Thoracic aorta (tissue), 2 donors: ENCODE measurements at regions not wholly inside any gene's neighbourhood (a gene's known extent, or its start where the extent isn't known, plus 50 kb on each side); places are given as distances from the start of the nearest gene placed in this dataset.

ENCODE experiments used
- ATAC-seq: fragments of 150-250 bp; one replicate; pipeline ENCODE4 v1.8.0; 2017; ENCODE audit warnings: low read depth; ENCODE audit not compliant: insufficient number of reproducible peaks, low FRiP score
- DNase-seq: peaks from one replicate; pipeline ENCODE4 v3.0.0-alpha.2; 2020; ENCODE audit warnings: low spot score
- H3K27ac ChIP-seq, 2 donors: fragments of 200-600 bp; sonication (generic); 1 replicate in 1 of 2; 2 replicates in 1 of 2; pipeline ENCODE4 v1.5.1; 2016; ENCODE audit warnings: mild to moderate bottlenecking in 2 of 2, moderate library complexity in 2 of 2
- H3K27me3 ChIP-seq: fragments of 200-600 bp; sonication (generic); replicated peaks from 2 replicates; pipeline ENCODE4 v1.6.0; 2016; ENCODE audit warnings: mild to moderate bottlenecking; ENCODE audit not compliant: insufficient read depth
- H3K36me3 ChIP-seq: fragments of 200-600 bp; sonication (generic); one replicate; pipeline ENCODE4 v1.5.1; 2016
- H3K4me1 ChIP-seq, 2 donors: fragments of 200-600 bp; sonication (generic); 1 replicate in 1 of 2; 2 replicates in 1 of 2; pipeline versions ENCODE4 v1.5.1 to v1.6.0; 2016; ENCODE audit warnings: low read depth in 2 of 2, mild to moderate bottlenecking in 1 of 2; ENCODE audit not compliant: control insufficient read depth in 1 of 2
- H3K4me3 ChIP-seq: fragments of 200-600 bp; sonication (generic); 2 replicates; pipeline ENCODE4 v1.5.1; 2016; ENCODE audit warnings: mild to moderate bottlenecking
- H3K9me3 ChIP-seq: fragments of 200-600 bp; sonication (generic); 2 replicates; pipeline ENCODE4 v1.5.1; 2016
- CTCF ChIP-seq: fragments of 200-600 bp; sonication (generic); IDR thresholded peaks from one replicate; pipeline ENCODE4 v1.5.1; 2019; ENCODE audit warnings: antibody characterized with exemption

DNA sequence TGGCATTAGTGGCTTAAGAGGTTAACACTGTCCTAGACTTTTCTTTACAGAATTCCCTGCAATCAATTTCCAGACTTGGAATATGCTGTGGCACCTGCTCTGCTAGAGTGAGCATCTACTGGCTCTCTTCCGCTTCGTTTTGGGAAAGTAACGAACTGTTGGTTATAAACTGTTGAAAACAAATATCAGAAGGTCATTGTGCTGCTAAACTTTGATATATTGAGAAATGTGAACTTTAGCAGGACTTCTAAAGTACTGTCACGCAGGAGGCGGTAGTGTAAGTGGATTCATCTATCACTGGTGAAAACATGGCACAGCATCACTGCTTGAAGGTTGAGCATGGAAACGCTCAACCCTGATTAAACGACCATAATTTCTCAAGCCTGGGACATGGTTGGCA lies 348.9 kb downstream of the FLRT2 start:
- Histone ChIP-seq H3K27me3 (no peaks in the 10 kb centered on the region), H3K9me3 (no peaks in the 10 kb centered on the region), H3K36me3 (no peaks in the 10 kb centered on the region), H3K4me3 (no peak overlapping the region), H3K4me1 (no peaks in the 10 kb centered on the region), H3K27ac (no peak overlapping the region)
- TF ChIP-seq CTCF, result no peak
- ATAC-seq (no peak), DNase-seq (no peak)

- Histone ChIP-seq H3K9me3 (no peaks in the 10 kb centered on the region), H3K4me1 (no peaks in the 10 kb centered on the region), H3K36me3 (no peaks in the 10 kb centered on the region), H3K4me3 (no peak overlapping the region), H3K27ac (no peak overlapping the region), H3K27me3 (no peaks in the 10 kb centered on the region)
- no peak for DNase-seq
- no peak for ATAC-seq
- TF ChIP-seq CTCF, result no peak
These were observed 343.1 kb downstream of the FLRT2 start for GRCh38 chr14:85873006-85873405.

- DNase-seq (no peak), ATAC-seq (no peak)
- Histone ChIP-seq H3K9me3 (no peaks in the 10 kb centered on the region), H3K4me3 (no peak overlapping the region), H3K36me3 (no peaks in the 10 kb centered on the region), H3K4me1 (no peaks in the 10 kb centered on the region), H3K27ac (no peak overlapping the region), H3K27me3 (no peaks in the 10 kb centered on the region)
- no peak for TF ChIP-seq CTCF
These were observed 337.5 kb downstream of the FLRT2 start for GRCh38 chr14:85867450-85867849.

GRCh38 chr14:85865701-85866100 lies 335.8 kb downstream of the FLRT2 start:
- no peak for TF ChIP-seq CTCF
- Histone ChIP-seq H3K27me3 (no peaks in the 10 kb centered on the region), H3K4me1 (no peaks in the 10 kb centered on the region), H3K27ac (no peak overlapping the region), H3K36me3 (no peaks in the 10 kb centered on the region), H3K9me3 (no peaks in the 10 kb centered on the region), H3K4me3 (no peak overlapping the region)
- ATAC-seq, result no peak
- DNase-seq, result no peak

GRCh38 chr14:85858634-85859033 lies 328.7 kb downstream of the FLRT2 start:
- H3K27ac ChIP-seq, result no peak overlapping the region
- DNase-seq, result no peak
- no peaks in the 10 kb centered on the region for H3K9me3 ChIP-seq
- no peak for TF ChIP-seq CTCF
- no peaks in the 10 kb centered on the region for H3K27me3 ChIP-seq
- no peak for ATAC-seq
- H3K4me3 ChIP-seq, result no peak overlapping the region
- H3K4me1 ChIP-seq, result no peaks in the 10 kb centered on the region
- no peaks in the 10 kb centered on the region for H3K36me3 ChIP-seq
